PFSK-1 (cell line): ENCODE measurements at regions not wholly inside any gene's neighbourhood (a gene's known extent, or its start where the extent isn't known, plus 50 kb on each side); places are given as distances from the start of the nearest gene placed in this dataset.

Source experiments
- FOXP2 ChIP-seq: optimal IDR thresholded peaks from 2 replicates; pipeline ENCODE3; 2011; ENCODE audit warnings: borderline replicate concordance, control low read depth, inconsistent platforms; ENCODE audit not compliant: insufficient read depth; ENCODE audit errors: extremely low read length, extremely low read depth
- POLR2AphosphoS5 ChIP-seq: IDR thresholded peaks from 2 replicates; pipeline ENCODE4 v1.6.1; 2012; ENCODE audit warnings: low read depth, mild to moderate bottlenecking, control low read depth, low read length, moderate library complexity
- REST ChIP-seq, 2 experiments: IDR thresholded peaks; 2 replicates each; pipeline versions ENCODE4 v1.6.1 to v1.8.0; 2011 to 2012; ENCODE audit warnings: low read depth in 2 of 2, low read length in 2 of 2, control low read depth in 1 of 2, inconsistent platforms in 1 of 2, mild to moderate bottlenecking in 1 of 2, moderate library complexity in 1 of 2; ENCODE audit not compliant: insufficient read depth in 1 of 2
- SIN3A ChIP-seq: IDR thresholded peaks from 2 replicates; pipeline ENCODE4 v1.6.1; 2012; ENCODE audit warnings: mild to moderate bottlenecking, low read length, moderate library complexity, borderline replicate concordance; ENCODE audit not compliant: insufficient read depth
- TAF1 ChIP-seq: IDR thresholded peaks from 2 replicates; pipeline ENCODE4 v1.6.1; 2012; ENCODE audit warnings: low read length, control low read depth, borderline replicate concordance; ENCODE audit not compliant: insufficient read depth

- no peak for TF ChIP-seq POLR2AphosphoS5
- TF ChIP-seq FOXP2: no peak
- TF ChIP-seq TAF1: no peak
- TF ChIP-seq SIN3A: no peak
Measured at GRCh38 chr10:9004736-9005135, 950.2 kb downstream of the GATA3 start.

- TF ChIP-seq TAF1: no peak
- TF ChIP-seq REST (IDR thresholded peaks at IDR 0.05; ENCODE audit: insufficient read depth in 1 of 2, low read depth in 2 of 2, low read length in 2 of 2): no peak
- TF ChIP-seq POLR2AphosphoS5: no peak
- no peak for TF ChIP-seq SIN3A
- TF ChIP-seq FOXP2: no peak
Measured at GRCh38 chr10:9009505-9009904, 955.0 kb downstream of the GATA3 start.

- TF ChIP-seq POLR2AphosphoS5 (no peak), REST (IDR thresholded peaks at IDR 0.05; ENCODE audit: insufficient read depth in 1 of 2, low read depth in 2 of 2, low read length in 2 of 2) (no peak), FOXP2 (no peak), SIN3A (no peak), TAF1 (no peak)
Measured at GRCh38 chr10:9010093-9010492, 955.6 kb downstream of the GATA3 start.

GRCh38 chr10:9010931-9011670 lies 956.6 kb downstream of the GATA3 start:
- TF ChIP-seq SIN3A (no peak), FOXP2 (no peak), POLR2AphosphoS5 (no peak), REST (IDR thresholded peaks at IDR 0.05; ENCODE audit: insufficient read depth in 1 of 2, low read depth in 2 of 2, low read length in 2 of 2) (no peak), TAF1 (no peak)

- TF ChIP-seq POLR2AphosphoS5 (no peak), FOXP2 (no peak), REST (IDR thresholded peaks at IDR 0.05; ENCODE audit: insufficient read depth in 1 of 2, low read depth in 2 of 2, low read length in 2 of 2) (no peak)
Measured at GRCh38 chr10:9012312-9012711, 957.8 kb downstream of the GATA3 start.

GRCh38 chr10:9015005-9015404 lies 960.5 kb downstream of the GATA3 start:
- no peak for TF ChIP-seq FOXP2
- no peak for TF ChIP-seq SIN3A
- no peak for TF ChIP-seq POLR2AphosphoS5
- no peak for TF ChIP-seq TAF1
- no peak for TF ChIP-seq REST (IDR thresholded peaks at IDR 0.05; ENCODE audit: insufficient read depth in 1 of 2, low read depth in 2 of 2, low read length in 2 of 2)
